GM06990 (cell line): ENCODE measurements at regions not wholly inside any gene's neighbourhood (a gene's known extent, or its start where the extent isn't known, plus 50 kb on each side); places are given as distances from the start of the nearest gene placed in this dataset.

Source experiments
- DNase-seq: peaks from one replicate; pipeline ENCODE4 v3.0.0-alpha.2; 2011; ENCODE audit not compliant: insufficient read length; ENCODE audit errors: extremely low read depth
- H3K27me3 ChIP-seq: replicated peaks from 2 replicates; pipeline ENCODE4 v1.6.0; 2011; ENCODE audit warnings: low read length; ENCODE audit not compliant: control insufficient read depth, insufficient read depth
- H3K36me3 ChIP-seq: 2 replicates; pipeline ENCODE4 v1.5.1; 2011; ENCODE audit warnings: low read length; ENCODE audit not compliant: control insufficient read depth, insufficient read depth
- H3K4me3 ChIP-seq: replicated peaks from 2 replicates; pipeline ENCODE4 v1.5.1; 2011; ENCODE audit warnings: low read depth, mild to moderate bottlenecking, control low read depth, low read length
- CTCF ChIP-seq: IDR thresholded peaks from 2 replicates; pipeline ENCODE4 v1.5.1; 2011; ENCODE audit warnings: low read length, control low read depth, mild to moderate bottlenecking, inconsistent platforms; ENCODE audit not compliant: insufficient read depth, poor library complexity, severe bottlenecking

GRCh38 chr2:5791371-5791770, 99.2 kb downstream of the SOX11 start:
- no peak for DNase-seq
- Histone ChIP-seq H3K27me3 (no peaks in the 10 kb centered on the region), H3K36me3 (no peaks in the 10 kb centered on the region), H3K4me3 (no peak overlapping the region)
- no peak for TF ChIP-seq CTCF

GRCh38 chr2:5794012-5794411, 101.8 kb downstream of the SOX11 start:
- no peak overlapping the region for H3K4me3 ChIP-seq
- no peak for TF ChIP-seq CTCF
- H3K27me3 ChIP-seq: no peaks in the 10 kb centered on the region
- H3K36me3 ChIP-seq: no peaks in the 10 kb centered on the region
- no peak for DNase-seq

GRCh38 chr2:5798084-5798483, 105.9 kb downstream of the SOX11 start:
- no peak for TF ChIP-seq CTCF
- Histone ChIP-seq H3K36me3 (no peaks in the 10 kb centered on the region), H3K27me3 (no peaks in the 10 kb centered on the region), H3K4me3 (no peak overlapping the region)
- no peak for DNase-seq

GRCh38 chr2:5799348-5799747, 107.2 kb downstream of the SOX11 start:
- H3K4me3 ChIP-seq: no peak overlapping the region
- TF ChIP-seq CTCF: no peak
- DNase-seq: no peak

GRCh38 chr2:5803547-5803946, 111.4 kb downstream of the SOX11 start:
- Histone ChIP-seq H3K27me3 (no peaks in the 10 kb centered on the region), H3K36me3 (no peaks in the 10 kb centered on the region), H3K4me3 (no peak overlapping the region)
- no peak for DNase-seq
- no peak for TF ChIP-seq CTCF

More at GRCh38 chr2:5799348-5799747, 107.2 kb downstream of the SOX11 start:
- no peaks in the 10 kb centered on the region for H3K36me3 ChIP-seq
- no peaks in the 10 kb centered on the region for H3K27me3 ChIP-seq

- TF ChIP-seq CTCF: no peak
- no peaks in the 10 kb centered on the region for H3K36me3 ChIP-seq
- DNase-seq: no peak
- no peaks in the 10 kb centered on the region for H3K27me3 ChIP-seq
- H3K4me3 ChIP-seq: no peak overlapping the region
These were observed 126.9 kb downstream of the SOX11 start for GRCh38 chr2:5818961-5819600.
